Natural killer cell (primary cell): ENCODE measurements at regions not wholly inside any gene's neighbourhood (a gene's known extent, or its start where the extent isn't known, plus 50 kb on each side); places are given as distances from the start of the nearest gene placed in this dataset.
"Not testable (repeated sequence)": the region's sequence is repeated elsewhere in the genome, so short reads cannot be mapped to it uniquely, and the experiment has no call there.

ENCODE experiments used
- ATAC-seq, 3 donors: fragments of 150-1000 bp in 2 of 3; fragments of 200-7000 bp in 1 of 3; cut with Tn5 transposase; 1 replicate in 1 of 3; 2 replicates in 2 of 3; pipeline ENCODE4 v1.10.0; 2021; ENCODE audit warnings: mild to moderate bottlenecking in 2 of 3, moderate library complexity in 2 of 3
- DNase-seq, 2 donors: peaks; one replicate each; pipeline versions ENCODE4 v3.0.0 to v3.0.0-alpha.2; 2013 to 2021; ENCODE audit warnings: mixed read lengths in 1 of 2
- H3K27ac ChIP-seq: one replicate; pipeline ENCODE4 v1.5.1; 2013; ENCODE audit warnings: mild to moderate bottlenecking, low read length
- H3K27me3 ChIP-seq: one replicate; pipeline ENCODE4 v1.6.1; 2013; ENCODE audit warnings: low read length; ENCODE audit not compliant: control insufficient read depth, insufficient read depth
- H3K36me3 ChIP-seq: one replicate; pipeline ENCODE4 v1.6.1; 2013; ENCODE audit warnings: low read length; ENCODE audit not compliant: control insufficient read depth, insufficient read depth
- H3K4me1 ChIP-seq: one replicate; pipeline ENCODE4 v1.6.1; 2013; ENCODE audit warnings: low read length; ENCODE audit not compliant: control insufficient read depth, insufficient read depth
- H3K4me3 ChIP-seq: one replicate; pipeline ENCODE4 v1.5.1; 2013; ENCODE audit warnings: low read length
- H3K9me3 ChIP-seq: one replicate; pipeline ENCODE4 v1.6.1; 2013; ENCODE audit warnings: low read length; ENCODE audit not compliant: control insufficient read depth, insufficient read depth
- H3K27ac Mint-ChIP-seq, 2 donors: one replicate each; pipeline ENCODE4 v1.8.0; 2022; ENCODE audit warnings: mild to moderate bottlenecking in 2 of 2, mixed read lengths in 2 of 2, moderate library complexity in 1 of 2
- H3K27me3 Mint-ChIP-seq, 2 donors: one replicate each; pipeline ENCODE4 v1.8.0; 2022; ENCODE audit warnings: low read depth in 2 of 2, mixed read lengths in 2 of 2
- H3K36me3 Mint-ChIP-seq: one replicate; pipeline ENCODE4 v1.8.0; 2022; ENCODE audit warnings: mixed read lengths
- H3K4me1 Mint-ChIP-seq, 2 donors: one replicate each; pipeline ENCODE4 v1.8.0; 2022; ENCODE audit warnings: mixed read lengths in 2 of 2
- H3K4me3 Mint-ChIP-seq: one replicate; pipeline ENCODE4 v1.8.0; 2022; ENCODE audit warnings: mild to moderate bottlenecking, moderate library complexity, mixed read lengths
- H3K9me3 Mint-ChIP-seq, 2 donors: one replicate each; pipeline ENCODE4 v1.8.0; 2022; ENCODE audit warnings: mixed read lengths in 2 of 2
- CTCF ChIP-seq: fragments of 200-600 bp; IDR thresholded peaks from one replicate; pipeline ENCODE4 v1.8.0; 2022; ENCODE audit warnings: antibody characterized with exemption
- WGBS: methylation state at CpG from one replicate; pipeline ENCODE4 v1.1.7; 2013; ENCODE audit warnings: missing lambda C conversion rate; ENCODE audit not compliant: insufficient coverage; 5-methylcytosine and 5-hydroxymethylcytosine counted together
- intact Hi-C: fragments of 100-400 bp; cut with micrococcal nuclease; formaldehyde crosslinking; loops from one replicate; pipeline ENCODE4 v1.14.2; 2022

- H3K4me3 Mint-ChIP-seq, result no peak overlapping the region
- no peaks in the 10 kb centered on the region for H3K4me1 ChIP-seq
- H3K9me3 Mint-ChIP-seq, result peaks cover 0 to 3% of the 10 kb centered on the region in 2 donors
- no peak overlapping the region for H3K27ac Mint-ChIP-seq
- no peaks in the 10 kb centered on the region for H3K36me3 Mint-ChIP-seq
- no peak for ATAC-seq
- H3K4me3 ChIP-seq, result no peak overlapping the region
- H3K27me3 ChIP-seq, result no peaks in the 10 kb centered on the region
- H3K27ac ChIP-seq, result no peak overlapping the region
- peaks cover 6 to 9% of the 10 kb centered on the region in 2 donors for H3K4me1 Mint-ChIP-seq
- WGBS, result 15% methylated on average over 3 of the region's 5 CpGs
- intact Hi-C loops, result no loop called here
- DNase-seq, result no peak
- H3K27me3 Mint-ChIP-seq, result no peaks in the 10 kb centered on the region
- no peaks in the 10 kb centered on the region for H3K36me3 ChIP-seq
- no peak for TF ChIP-seq CTCF
- no peaks in the 10 kb centered on the region for H3K9me3 ChIP-seq
Measured at GRCh38 chr4:141352909-141353525, 132.3 kb downstream of the ZNF330 start.

GRCh38 chr4:141356321-141356962 lies 135.7 kb downstream of the ZNF330 start:
- no peak for TF ChIP-seq CTCF

GRCh38 chr4:141356963-141357335 lies 136.3 kb downstream of the ZNF330 start:
- no peak overlapping the region for H3K27ac ChIP-seq
- no peaks in the 10 kb centered on the region for H3K4me1 ChIP-seq
- H3K36me3 Mint-ChIP-seq, result no peaks in the 10 kb centered on the region
- peaks cover 4 to 6% of the 10 kb centered on the region in 2 donors for H3K9me3 Mint-ChIP-seq
- no peaks in the 10 kb centered on the region for H3K36me3 ChIP-seq
- no peak for ATAC-seq
- H3K27me3 Mint-ChIP-seq, result no peaks in the 10 kb centered on the region
- no peaks in the 10 kb centered on the region for H3K27me3 ChIP-seq
- no peak for DNase-seq
- peaks cover 6 to 9% of the 10 kb centered on the region in 2 donors for H3K4me1 Mint-ChIP-seq
- no peak for TF ChIP-seq CTCF
- H3K9me3 ChIP-seq, result no peaks in the 10 kb centered on the region
- intact Hi-C loops, result no loop called here
- no peak overlapping the region for H3K27ac Mint-ChIP-seq
- H3K4me3 Mint-ChIP-seq, result no peak overlapping the region
- no peak overlapping the region for H3K4me3 ChIP-seq

More at GRCh38 chr4:141356321-141356962, 135.7 kb downstream of the ZNF330 start:
- WGBS, result no CpG with 5 or more reads among the region's 1 CpG
- no peaks in the 10 kb centered on the region for H3K4me1 ChIP-seq
- DNase-seq (no peak), ATAC-seq (no peak)
- H3K4me3 ChIP-seq, result no peak overlapping the region
- Mint-ChIP-seq H3K9me3 (peaks cover 2 to 6% of the 10 kb centered on the region in 2 donors), H3K36me3 (no peaks in the 10 kb centered on the region), H3K4me1 (peaks cover 6 to 9% of the 10 kb centered on the region in 2 donors), H3K27ac (no peak overlapping the region), H3K27me3 (no peaks in the 10 kb centered on the region), H3K4me3 (no peak overlapping the region)
- intact Hi-C loops, result no loop called here
- no peak overlapping the region for H3K27ac ChIP-seq
- no peaks in the 10 kb centered on the region for H3K36me3 ChIP-seq
- no peaks in the 10 kb centered on the region for H3K27me3 ChIP-seq
- H3K9me3 ChIP-seq, result no peaks in the 10 kb centered on the region

GRCh38 chr4:141368241-141368640 lies 147.5 kb downstream of the ZNF330 start:
- DNase-seq, ATAC-seq, H3K27ac ChIP-seq, H3K27me3 ChIP-seq, H3K27me3 Mint-ChIP-seq, H3K4me1 ChIP-seq, H3K9me3 Mint-ChIP-seq, H3K9me3 ChIP-seq, H3K27ac Mint-ChIP-seq, H3K36me3 ChIP-seq, H3K36me3 Mint-ChIP-seq, H3K4me1 Mint-ChIP-seq, intact Hi-C loops, H3K4me3 Mint-ChIP-seq, H3K4me3 ChIP-seq: not testable (repeated sequence)
- WGBS, result 91% methylated on average over 3 of the region's 3 CpGs
